HEK293 (cell line): ENCODE measurements at regions not wholly inside any gene's neighbourhood (a gene's known extent, or its start where the extent isn't known, plus 50 kb on each side); places are given as distances from the start of the nearest gene placed in this dataset.

ENCODE experiments used
- CTCF ChIA-PET: fragments of 350-600 bp; formaldehyde crosslinking; extraction: SDS; loops from one replicate; lab custom pipeline; 2021; ENCODE audit warnings: antibody characterized with exemption; lab: Yijun Ruan, JAX
- POLR2A ChIA-PET: fragments of 300-600 bp; formaldehyde crosslinking; extraction: SDS; loops from one replicate; lab custom pipeline; 2020; ENCODE audit warnings: antibody characterized with exemption, inconsistent platforms; lab: Yijun Ruan, JAX
- H3K27ac ChIP-seq: fragments of 200-500 bp; sonication (Bioruptor generic); 2 replicates; pipeline ENCODE4 v1.5.1; 2014; ENCODE audit warnings: low read depth, low read length, control low read depth, inconsistent platforms; ENCODE audit errors: extremely low read depth
- H3K36me3 ChIP-seq, 2 experiments: fragments of 200-500 bp in 1 of 2; sonication (Bioruptor generic) in 1 of 2; 1 replicate in 1 of 2; 2 replicates in 1 of 2; pipeline ENCODE4 v1.5.1; 2014 to 2017; ENCODE audit warnings: inconsistent platforms in 2 of 2, low read length in 2 of 2; ENCODE audit not compliant: control insufficient read depth in 2 of 2, insufficient read depth in 1 of 2
- H3K4me1 ChIP-seq: fragments of 200-500 bp; sonication (Bioruptor generic); 2 replicates; pipeline ENCODE4 v1.5.1; 2014; ENCODE audit warnings: mild to moderate bottlenecking, low read length, inconsistent platforms; ENCODE audit not compliant: control insufficient read depth, insufficient read depth
- H3K4me3 ChIP-seq: 2 replicates; pipeline ENCODE4 v1.5.1; 2011; ENCODE audit warnings: low read depth, mild to moderate bottlenecking, control low read depth, low read length, moderate library complexity
- H3K9me3 ChIP-seq: fragments of 200-500 bp; sonication (Bioruptor generic); 2 replicates; pipeline ENCODE4 v1.5.1; 2014; ENCODE audit warnings: low read depth, low read length, inconsistent platforms; ENCODE audit not compliant: control insufficient read depth, insufficient read depth
- ZNF133 ChIP-seq: fragments of 450-650 bp; formaldehyde crosslinking; IDR thresholded peaks from 2 replicates; pipeline ENCODE4 v1.5.1; 2016; ENCODE audit warnings: missing biosample characterization, missing genetic modification characterization
- ZNF19 ChIP-seq: fragments of 450-650 bp; formaldehyde crosslinking; IDR thresholded peaks from 2 replicates; pipeline ENCODE4; 2016; ENCODE audit warnings: missing biosample characterization, missing genetic modification characterization, low read depth
- ZNF239 ChIP-seq: fragments of 450-650 bp; formaldehyde crosslinking; IDR thresholded peaks from 2 replicates; pipeline ENCODE4 v1.5.1; 2016; ENCODE audit warnings: missing biosample characterization, missing genetic modification characterization
- ZNF561 ChIP-seq: fragments of 450-650 bp; IDR thresholded peaks from 2 replicates; pipeline ENCODE4 v1.5.1; 2018; ENCODE audit warnings: missing biosample characterization, missing genetic modification characterization, borderline replicate concordance
- ZNF791 ChIP-seq: fragments of 450-650 bp; formaldehyde crosslinking; IDR thresholded peaks from 2 replicates; pipeline ENCODE4 v1.5.1; 2016; ENCODE audit warnings: missing biosample characterization, missing genetic modification characterization
- TF ChIP-seq, protein P1 (sequence below): fragments of 450-650 bp; formaldehyde crosslinking; IDR thresholded peaks from 2 replicates; pipeline ENCODE4 v1.5.1; 2016; ENCODE audit warnings: missing biosample characterization, missing genetic modification characterization

- H3K9me3 ChIP-seq, result no peaks in the 10 kb centered on the region
- no peaks in the 10 kb centered on the region for H3K4me1 ChIP-seq
- TF ChIP-seq ZNF561 (tag by site-specific recombination), result no peak
- no peak for TF ChIP-seq ZNF19 (tag by site-specific recombination)
- TF ChIP-seq ZNF239 (tag by site-specific recombination), result no peak
- no peak for TF ChIP-seq ZNF791
- TF ChIP-seq ZNF133 (tag by site-specific recombination), result no peak
- TF ChIP-seq, protein P1, sequence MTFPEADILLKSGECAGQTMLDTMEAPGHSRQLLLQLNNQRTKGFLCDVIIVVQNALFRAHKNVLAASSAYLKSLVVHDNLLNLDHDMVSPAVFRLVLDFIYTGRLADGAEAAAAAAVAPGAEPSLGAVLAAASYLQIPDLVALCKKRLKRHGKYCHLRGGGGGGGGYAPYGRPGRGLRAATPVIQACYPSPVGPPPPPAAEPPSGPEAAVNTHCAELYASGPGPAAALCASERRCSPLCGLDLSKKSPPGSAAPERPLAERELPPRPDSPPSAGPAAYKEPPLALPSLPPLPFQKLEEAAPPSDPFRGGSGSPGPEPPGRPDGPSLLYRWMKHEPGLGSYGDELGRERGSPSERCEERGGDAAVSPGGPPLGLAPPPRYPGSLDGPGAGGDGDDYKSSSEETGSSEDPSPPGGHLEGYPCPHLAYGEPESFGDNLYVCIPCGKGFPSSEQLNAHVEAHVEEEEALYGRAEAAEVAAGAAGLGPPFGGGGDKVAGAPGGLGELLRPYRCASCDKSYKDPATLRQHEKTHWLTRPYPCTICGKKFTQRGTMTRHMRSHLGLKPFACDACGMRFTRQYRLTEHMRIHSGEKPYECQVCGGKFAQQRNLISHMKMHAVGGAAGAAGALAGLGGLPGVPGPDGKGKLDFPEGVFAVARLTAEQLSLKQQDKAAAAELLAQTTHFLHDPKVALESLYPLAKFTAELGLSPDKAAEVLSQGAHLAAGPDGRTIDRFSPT (tag by site-specific recombination), result no peak
- H3K4me3 ChIP-seq, result no peak overlapping the region
- H3K36me3 ChIP-seq, result no peaks in the 10 kb centered on the region
- no peak overlapping the region for H3K27ac ChIP-seq
- ChIA-PET POLR2A (no interaction called here), CTCF (no interaction called here)
These were observed 50.5 kb upstream of the PUDP start for GRCh38 chrX:7198499-7198898.
